ENCODE measurements at regions not wholly inside any gene's neighbourhood (a gene's known extent, or its start where the extent isn't known, plus 50 kb on each side); places are given as distances from the start of the nearest gene placed in this dataset.

DNA sequence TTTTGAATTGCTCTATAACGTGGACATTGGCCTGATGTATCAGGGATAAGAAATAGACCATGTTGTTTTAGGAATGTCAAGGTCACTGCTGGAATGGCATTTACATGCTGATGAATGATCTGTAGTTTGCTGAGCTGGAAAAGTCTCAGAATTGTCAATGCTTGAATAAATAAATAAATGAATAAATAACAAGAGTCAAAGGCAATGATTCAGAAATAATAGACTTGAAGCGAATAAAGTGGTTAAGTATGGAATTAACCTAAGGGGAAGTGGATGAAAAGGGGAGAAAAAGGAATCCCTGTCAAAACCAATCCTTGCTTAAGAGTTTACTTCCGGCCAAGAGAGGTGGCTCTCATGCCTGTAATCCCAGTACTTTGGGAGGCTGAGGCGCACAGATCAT, 1620.0 kb downstream of the SUCLG1 start:
- intact Hi-C loops (cut with micrococcal nuclease): no loop called here

GRCh38 chr2:82837588-82838304, 1621.3 kb downstream of the SUCLG1 start:
- intact Hi-C loops (cut with micrococcal nuclease): no loop called here

DNA sequence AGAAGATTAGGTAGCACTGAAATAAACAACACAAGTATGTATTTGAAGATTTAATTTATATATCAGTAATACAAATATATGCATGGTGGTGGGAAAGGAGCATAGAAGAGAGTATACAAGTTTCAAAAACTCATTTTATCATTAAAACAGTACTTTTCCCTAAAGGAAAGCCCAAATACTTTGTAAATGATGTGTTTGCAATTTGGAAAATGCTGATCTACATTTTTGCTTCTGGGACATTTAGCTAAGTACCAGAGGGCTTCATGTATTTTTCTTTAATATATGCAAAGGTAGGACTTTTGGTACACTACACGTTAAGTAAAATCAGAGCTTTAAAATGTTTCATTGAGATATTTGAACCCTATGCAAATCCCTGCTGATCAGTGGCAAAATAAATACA, 1624.2 kb downstream of the SUCLG1 start:
- intact Hi-C loops (cut with micrococcal nuclease): no loop called here

DNA sequence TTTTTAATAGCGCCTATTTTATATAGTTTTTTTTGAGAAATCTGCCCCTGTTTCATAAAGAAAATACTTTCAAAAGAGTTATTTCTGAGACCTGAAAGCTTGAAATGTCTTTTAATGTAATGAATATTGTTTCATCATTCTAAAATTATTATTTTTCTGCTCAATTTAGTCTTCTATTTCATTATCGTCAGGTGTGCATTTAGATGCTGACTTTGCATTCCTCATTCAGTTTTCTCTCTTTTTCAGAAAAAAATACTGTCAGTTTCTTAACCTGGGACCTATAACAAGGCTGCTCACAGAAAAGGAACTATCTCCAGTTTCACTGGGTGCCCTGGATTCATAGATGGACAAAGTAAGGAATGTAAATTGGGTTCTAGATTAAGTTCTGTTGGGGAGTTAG, 1631.7 kb downstream of the SUCLG1 start:
- intact Hi-C loops (cut with micrococcal nuclease): no loop called here

GRCh38 chr2:82826437-82826836, 1632.6 kb downstream of the SUCLG1 start:
- intact Hi-C loops (cut with micrococcal nuclease): no loop called here

GRCh38 chr2:82825410-82826090, 1633.5 kb downstream of the SUCLG1 start:
- intact Hi-C loops (cut with micrococcal nuclease): no loop called here

DNA sequence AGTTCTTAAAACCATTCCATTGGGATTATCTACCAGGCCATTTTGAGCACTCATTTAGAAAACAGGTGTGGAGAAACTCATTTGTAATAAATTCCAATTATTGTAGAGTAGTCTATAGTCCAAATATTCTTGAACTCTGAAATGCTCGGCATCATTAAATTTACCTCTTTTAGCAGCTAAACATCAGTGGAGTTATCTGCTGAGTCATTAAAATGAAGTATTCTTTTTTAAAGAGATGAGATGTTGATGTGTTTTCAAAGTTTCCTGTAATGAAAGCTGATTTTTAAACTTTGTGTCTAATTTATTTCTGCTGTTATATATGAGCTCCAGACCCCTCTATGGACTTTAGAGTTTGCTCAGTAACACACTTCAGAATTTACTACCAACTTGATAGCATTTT, 1635.2 kb downstream of the SUCLG1 start:
- intact Hi-C loops (cut with micrococcal nuclease): no loop called here

DNA sequence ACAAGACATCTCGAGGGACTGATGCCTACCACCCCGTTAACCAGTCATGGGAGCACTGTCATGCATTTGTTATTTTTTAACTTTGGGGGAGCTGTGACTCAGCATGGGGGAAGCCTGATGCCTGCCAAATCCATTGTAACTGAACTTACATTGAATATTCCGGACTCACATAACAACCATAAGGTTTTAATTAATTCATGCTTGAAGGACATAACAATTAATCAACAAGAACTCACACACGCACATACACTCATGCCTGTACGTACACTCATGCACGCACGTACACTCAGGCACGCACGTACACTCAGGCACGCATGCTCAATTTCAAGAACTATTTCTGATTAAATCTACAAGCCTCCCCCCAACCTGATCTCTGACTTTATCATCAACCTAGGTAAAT, 1639.1 kb downstream of the SUCLG1 start:
- intact Hi-C loops (cut with micrococcal nuclease): no loop called here

GRCh38 chr2:82814146-82814545, 1644.9 kb downstream of the SUCLG1 start:
- intact Hi-C loops (cut with micrococcal nuclease): no loop called here

GRCh38 chr2:82811946-82812345, 1647.1 kb downstream of the SUCLG1 start:
- intact Hi-C loops (cut with micrococcal nuclease): no loop called here

GRCh38 chr2:82803307-82803706, 1655.8 kb downstream of the SUCLG1 start:
- intact Hi-C loops (cut with micrococcal nuclease): no loop called here

GRCh38 chr2:82797469-82797868, 1661.6 kb downstream of the SUCLG1 start:
- intact Hi-C loops (cut with micrococcal nuclease): no loop called here

DNA sequence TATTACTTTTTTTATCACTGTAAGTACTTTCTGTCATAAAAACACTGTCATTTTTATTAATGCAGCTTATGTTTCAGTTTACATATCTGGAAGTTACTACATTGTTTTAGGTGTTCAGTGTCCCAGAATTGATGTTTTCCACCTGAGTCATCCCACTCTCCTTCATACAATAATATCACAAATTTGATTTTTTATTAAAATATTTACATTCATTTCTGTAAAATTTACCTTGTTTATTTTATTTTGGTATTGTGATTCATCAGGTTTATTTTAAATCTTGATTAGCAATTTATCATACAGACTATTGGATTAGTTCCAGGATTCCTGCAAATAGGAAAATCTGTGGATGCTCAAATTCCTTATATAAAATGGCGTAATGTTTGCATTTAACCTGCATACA, 1662.9 kb downstream of the SUCLG1 start:
- intact Hi-C loops (cut with micrococcal nuclease): no loop called here

DNA sequence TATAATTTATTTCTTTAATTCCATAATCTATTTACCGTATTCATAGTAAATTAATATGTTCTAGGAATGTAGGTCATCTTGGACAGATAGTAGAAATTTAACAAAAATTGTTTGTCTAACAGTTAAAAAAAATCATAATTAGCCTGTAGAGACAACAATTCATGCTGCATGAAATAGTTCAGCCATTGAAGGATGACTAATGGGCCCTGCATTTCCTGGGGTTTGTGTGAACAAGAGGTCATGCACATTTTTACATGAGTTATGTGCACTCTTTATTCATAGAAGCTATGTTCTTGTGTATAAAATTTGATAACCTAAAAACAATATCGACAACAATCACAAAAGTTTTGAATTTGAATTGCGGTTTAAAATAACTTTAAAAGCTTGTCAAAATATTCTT, 1663.6 kb downstream of the SUCLG1 start:
- intact Hi-C loops (cut with micrococcal nuclease): no loop called here

GRCh38 chr2:82793711-82794435, 1665.2 kb downstream of the SUCLG1 start:
- intact Hi-C loops (cut with micrococcal nuclease): no loop called here

GRCh38 chr2:82792316-82792715, 1666.8 kb downstream of the SUCLG1 start:
- intact Hi-C loops (cut with micrococcal nuclease): no loop called here

DNA sequence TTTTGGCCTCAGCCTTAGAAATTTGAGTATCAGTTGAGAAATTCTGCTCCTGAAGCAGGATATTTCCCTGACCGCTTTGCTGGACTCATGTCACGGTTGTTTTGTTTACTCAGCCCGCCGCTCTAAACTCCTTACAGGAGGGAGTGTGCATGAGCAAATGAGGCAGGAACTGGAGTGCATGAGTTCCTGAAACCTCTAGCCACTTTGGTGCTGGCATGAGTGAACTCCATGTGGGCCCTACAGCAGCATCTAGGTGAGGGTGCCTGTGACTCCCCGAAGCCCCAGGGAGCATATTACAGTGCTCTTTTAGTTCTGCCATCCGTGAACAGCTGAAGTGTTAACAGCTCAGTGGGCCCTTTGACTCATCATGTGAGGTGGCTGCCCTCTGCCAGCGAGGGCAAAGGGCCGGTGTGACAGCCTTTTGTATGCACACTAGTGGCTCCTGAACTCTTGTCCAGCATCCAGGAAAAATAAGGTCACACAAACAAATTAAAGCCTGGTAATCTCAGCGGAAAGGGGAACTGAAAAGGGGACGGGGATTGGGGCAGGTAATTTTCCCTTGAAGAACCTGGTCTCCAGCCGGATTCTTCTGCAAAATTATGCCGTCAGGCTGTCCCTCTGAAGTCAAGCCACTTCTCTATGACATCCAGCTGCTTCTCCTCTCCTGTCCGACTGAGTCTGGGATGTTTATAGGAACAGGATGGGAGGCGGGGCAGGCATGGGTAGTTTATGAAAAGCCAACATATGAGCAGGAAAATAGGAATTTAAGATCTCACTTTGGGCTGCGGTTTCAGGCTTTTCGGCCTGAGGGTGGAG, 1668.7 kb downstream of the SUCLG1 start:
- intact Hi-C loops (cut with micrococcal nuclease): no loop called here

- intact Hi-C loops (cut with micrococcal nuclease): no loop called here
Observed at GRCh38 chr2:82789851-82790205, 1669.3 kb downstream of the SUCLG1 start.

DNA sequence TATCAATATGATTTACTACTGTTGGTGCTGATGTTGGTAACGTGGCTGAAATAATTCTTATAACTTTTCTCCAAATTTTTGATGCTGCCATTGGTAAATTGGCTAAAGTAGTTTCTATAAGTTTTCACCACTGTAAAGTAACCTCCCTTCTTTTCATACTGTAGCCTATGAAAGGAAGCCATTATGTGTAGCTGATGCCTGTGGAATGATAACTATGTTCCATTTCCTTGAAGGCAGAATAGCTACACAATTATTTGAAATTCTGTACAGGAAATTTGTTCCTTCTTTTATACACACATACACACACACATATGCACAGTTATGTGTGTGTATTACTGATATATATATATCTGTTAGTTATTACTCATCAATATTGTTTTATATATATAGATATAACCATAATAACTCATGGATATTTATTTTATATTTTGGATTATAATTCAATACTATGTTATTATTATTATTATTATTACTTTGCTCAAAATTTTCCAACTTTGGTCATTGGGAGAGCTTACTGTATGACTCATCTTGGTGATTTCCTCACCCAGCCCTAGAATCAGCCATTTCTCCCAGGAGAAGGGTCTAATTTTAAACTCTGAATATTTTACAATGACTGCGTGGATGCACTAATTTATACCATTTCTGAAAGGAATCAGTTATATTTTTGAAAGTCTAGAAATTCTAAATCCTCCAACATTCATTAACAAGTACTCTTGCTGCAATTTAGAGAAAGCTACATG, 1677.7 kb downstream of the SUCLG1 start:
- intact Hi-C loops (cut with micrococcal nuclease): no loop called here

DNA sequence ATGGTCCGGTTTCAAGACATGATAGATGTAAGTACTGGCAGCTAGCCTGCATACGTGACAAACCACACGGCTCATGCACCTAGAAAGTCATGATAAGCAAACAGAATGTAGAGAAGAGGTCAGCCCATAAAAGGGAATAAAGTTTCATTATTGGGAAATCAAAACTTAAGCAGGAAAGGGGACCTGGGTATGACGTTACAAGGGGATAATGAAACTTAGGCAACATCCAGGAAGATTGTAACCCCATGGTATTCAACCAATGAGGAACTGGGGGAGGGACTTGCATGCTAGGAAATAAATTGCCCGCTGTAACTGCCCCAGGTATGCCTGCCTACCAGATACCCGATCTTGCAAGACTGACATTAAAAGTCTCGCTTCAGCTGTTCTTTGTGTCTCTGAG, 1679.0 kb downstream of the SUCLG1 start:
- intact Hi-C loops (cut with micrococcal nuclease): no loop called here

DNA sequence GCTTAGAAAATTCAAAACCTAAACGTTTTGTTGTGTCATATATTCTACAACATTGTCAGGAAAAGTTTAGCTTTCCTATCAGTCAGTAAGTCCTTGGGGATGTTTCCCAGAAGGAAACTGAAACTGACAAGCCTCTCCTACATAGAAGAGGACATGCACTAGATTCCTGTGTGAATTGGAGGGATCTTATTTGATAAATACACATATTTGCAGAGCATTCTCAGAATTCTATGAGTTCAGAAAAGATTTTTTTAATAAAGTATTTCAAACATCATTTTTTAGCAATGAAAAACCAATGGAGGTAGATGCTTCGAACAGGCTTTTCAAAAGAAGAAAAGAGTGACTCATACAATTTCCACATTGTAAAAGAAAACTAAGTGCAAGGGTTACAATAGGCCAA, 1706.7 kb downstream of the SUCLG1 start:
- intact Hi-C loops (cut with micrococcal nuclease): no loop called here
